GOT3 (cell line): ENCODE measurements at regions not wholly inside any gene's neighbourhood (a gene's known extent, or its start where the extent isn't known, plus 50 kb on each side); places are given as distances from the start of the nearest gene placed in this dataset.
"Not testable (repeated sequence)": the region's sequence is repeated elsewhere in the genome, so short reads cannot be mapped to it uniquely, and the experiment has no call there.

Experiments
- DNase-seq: peaks from one replicate; lab custom pipeline; 2025; ENCODE audit warnings: mixed read lengths; lab: John Stamatoyannopoulos, UW

GRCh38 chr2:183533021-183533420, 408.8 kb downstream of the NUP35 start:
- DNase-seq: no peak

- DNase-seq: no peak
Observed at GRCh38 chr2:183536290-183536689, 412.0 kb downstream of the NUP35 start.

- DNase-seq: no peak
Observed at GRCh38 chr2:183536714-183537113, 412.5 kb downstream of the NUP35 start.

- DNase-seq: no peak
Observed at GRCh38 chr2:183541766-183542165, 417.5 kb downstream of the NUP35 start.

- no peak for DNase-seq
Observed at GRCh38 chr2:183542606-183543005, 418.4 kb downstream of the NUP35 start.

- no peak for DNase-seq
Observed at GRCh38 chr2:183543222-183543621, 419.0 kb downstream of the NUP35 start.

GRCh38 chr2:183543731-183544130, 419.5 kb downstream of the NUP35 start:
- DNase-seq: no peak

- not testable (repeated sequence) for DNase-seq
Observed at GRCh38 chr2:183546560-183547350, 422.5 kb downstream of the NUP35 start.

GRCh38 chr2:183552716-183553115, 428.5 kb downstream of the NUP35 start:
- no peak for DNase-seq

- DNase-seq: no peak
Observed at GRCh38 chr2:183564726-183565125, 440.5 kb downstream of the NUP35 start.

GRCh38 chr2:183575481-183575880, 451.2 kb downstream of the NUP35 start:
- no peak for DNase-seq

- no peak for DNase-seq
Observed at GRCh38 chr2:183579686-183580085, 455.4 kb downstream of the NUP35 start.

- DNase-seq: no peak
Observed at GRCh38 chr2:183592271-183592670, 468.0 kb downstream of the NUP35 start.

GRCh38 chr2:183594150-183594549, 469.9 kb downstream of the NUP35 start:
- no peak for DNase-seq

GRCh38 chr2:183597841-183598240, 473.6 kb downstream of the NUP35 start:
- DNase-seq: no peak

- no peak for DNase-seq
Observed at GRCh38 chr2:183604065-183604464, 479.8 kb downstream of the NUP35 start.

- no peak for DNase-seq
Observed at GRCh38 chr2:183605440-183605839, 481.2 kb downstream of the NUP35 start.

- no peak for DNase-seq
Observed at GRCh38 chr2:183606022-183606717, 481.9 kb downstream of the NUP35 start.

- no peak for DNase-seq
Observed at GRCh38 chr2:183606718-183607085, 482.5 kb downstream of the NUP35 start.

GRCh38 chr2:183607995-183608394, 483.8 kb downstream of the NUP35 start:
- no peak for DNase-seq

- no peak for DNase-seq
Observed at GRCh38 chr2:183608747-183609146, 484.5 kb downstream of the NUP35 start.

- no peak for DNase-seq
Observed at GRCh38 chr2:183610724-183611123, 486.5 kb downstream of the NUP35 start.

- no peak for DNase-seq
Observed at GRCh38 chr2:183614799-183615435, 490.7 kb downstream of the NUP35 start.
